Upper lobe of left lung (tissue), 4 donors: ENCODE measurements at regions not wholly inside any gene's neighbourhood (a gene's known extent, or its start where the extent isn't known, plus 50 kb on each side); places are given as distances from the start of the nearest gene placed in this dataset.

Experiments
- EP300 ChIP-seq, 4 donors: sonication (generic); formaldehyde crosslinking; IDR thresholded peaks; one replicate each; pipeline ENCODE4 v1.5.1; 2017; ENCODE audit warnings: antibody characterized with exemption in 4 of 4, control low read depth in 2 of 4
- POLR2AphosphoS5 ChIP-seq, 2 donors: sonication (generic); formaldehyde crosslinking; IDR thresholded peaks; one replicate each; pipeline ENCODE4 v1.5.1; 2017; ENCODE audit warnings: antibody characterized with exemption in 2 of 2
- TF ChIP-seq, protein P1 (sequence below), 6 experiments: fragments of 450-650 bp in 4 of 6; fragments of 200-600 bp in 2 of 6; sonication (generic) in 2 of 6; IDR thresholded peaks; one replicate each; pipeline ENCODE4 v1.5.1; 2016 to 2019; ENCODE audit warnings: antibody characterized with exemption in 6 of 6

DNA sequence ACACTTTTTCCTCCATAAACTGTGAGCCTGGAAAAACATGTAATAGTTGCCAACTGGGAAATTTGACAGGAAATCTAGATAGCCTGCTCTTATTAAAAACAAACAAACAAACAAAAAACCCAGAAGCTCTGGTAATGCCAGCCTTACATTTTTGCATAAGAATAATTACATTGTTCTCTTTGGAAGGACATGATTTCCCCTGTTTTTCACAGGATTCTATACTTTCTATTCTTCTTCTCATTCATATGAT, 137.9 kb downstream of the AEBP2 start:
- TF ChIP-seq, protein P1, sequence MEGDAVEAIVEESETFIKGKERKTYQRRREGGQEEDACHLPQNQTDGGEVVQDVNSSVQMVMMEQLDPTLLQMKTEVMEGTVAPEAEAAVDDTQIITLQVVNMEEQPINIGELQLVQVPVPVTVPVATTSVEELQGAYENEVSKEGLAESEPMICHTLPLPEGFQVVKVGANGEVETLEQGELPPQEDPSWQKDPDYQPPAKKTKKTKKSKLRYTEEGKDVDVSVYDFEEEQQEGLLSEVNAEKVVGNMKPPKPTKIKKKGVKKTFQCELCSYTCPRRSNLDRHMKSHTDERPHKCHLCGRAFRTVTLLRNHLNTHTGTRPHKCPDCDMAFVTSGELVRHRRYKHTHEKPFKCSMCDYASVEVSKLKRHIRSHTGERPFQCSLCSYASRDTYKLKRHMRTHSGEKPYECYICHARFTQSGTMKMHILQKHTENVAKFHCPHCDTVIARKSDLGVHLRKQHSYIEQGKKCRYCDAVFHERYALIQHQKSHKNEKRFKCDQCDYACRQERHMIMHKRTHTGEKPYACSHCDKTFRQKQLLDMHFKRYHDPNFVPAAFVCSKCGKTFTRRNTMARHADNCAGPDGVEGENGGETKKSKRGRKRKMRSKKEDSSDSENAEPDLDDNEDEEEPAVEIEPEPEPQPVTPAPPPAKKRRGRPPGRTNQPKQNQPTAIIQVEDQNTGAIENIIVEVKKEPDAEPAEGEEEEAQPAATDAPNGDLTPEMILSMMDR (IDR thresholded peaks at IDR 0.05), result no peak
- TF ChIP-seq POLR2AphosphoS5 (IDR thresholded peaks at IDR 0.05) (no peak), EP300 (IDR thresholded peaks at IDR 0.05) (no peak)
